Hepatocyte (in vitro differentiated cells): ENCODE measurements at regions not wholly inside any gene's neighbourhood (a gene's known extent, or its start where the extent isn't known, plus 50 kb on each side); places are given as distances from the start of the nearest gene placed in this dataset.

ENCODE experiments used
- DNase-seq: peaks from one replicate; pipeline ENCODE4 v3.0.0-alpha.2; 2016; ENCODE audit warnings: low spot score
- H2AFZ ChIP-seq: fragments of 200-600 bp; sonication (generic); 2 replicates; pipeline ENCODE4 v1.6.0; 2016; ENCODE audit warnings: antibody characterized with exemption, mild to moderate bottlenecking
- H3K27ac ChIP-seq: fragments of 200-600 bp; sonication (generic); 2 replicates; pipeline ENCODE4 v1.5.1; 2016; ENCODE audit warnings: mild to moderate bottlenecking
- H3K27me3 ChIP-seq: fragments of 200-600 bp; sonication (generic); 2 replicates; pipeline ENCODE4 v1.6.1; 2016
- H3K36me3 ChIP-seq: fragments of 200-600 bp; sonication (generic); replicated peaks from 2 replicates; pipeline ENCODE4 v1.5.1; 2016; ENCODE audit warnings: low read depth; ENCODE audit not compliant: insufficient read depth
- H3K4me1 ChIP-seq: fragments of 200-600 bp; sonication (generic); 2 replicates; pipeline ENCODE4 v1.5.1; 2016; ENCODE audit warnings: mild to moderate bottlenecking, moderate library complexity; ENCODE audit not compliant: insufficient read depth
- H3K4me2 ChIP-seq: fragments of 200-600 bp; sonication (generic); 2 replicates; pipeline ENCODE4 v1.6.0; 2016
- H3K4me3 ChIP-seq: fragments of 200-600 bp; sonication (generic); 2 replicates; pipeline ENCODE4 v1.5.1; 2016; ENCODE audit warnings: mild to moderate bottlenecking
- H3K79me2 ChIP-seq: fragments of 200-600 bp; sonication (generic); 2 replicates; pipeline ENCODE4 v1.6.0; 2017; ENCODE audit warnings: mild to moderate bottlenecking
- H3K9me2 ChIP-seq: fragments of 200-600 bp; sonication (generic); replicated peaks from 2 replicates; pipeline ENCODE4 v1.6.0; 2017; ENCODE audit warnings: mild to moderate bottlenecking; ENCODE audit not compliant: insufficient read depth
- H3K9me3 ChIP-seq: fragments of 200-600 bp; sonication (generic); 2 replicates; pipeline ENCODE4 v1.5.1; 2016; ENCODE audit warnings: low read depth, mild to moderate bottlenecking
- H4K20me1 ChIP-seq: fragments of 200-600 bp; sonication (generic); 2 replicates; pipeline ENCODE4 v1.6.0; 2016; ENCODE audit warnings: mild to moderate bottlenecking; ENCODE audit not compliant: insufficient read depth, poor library complexity, severe bottlenecking
- CTCF ChIP-seq: fragments of 200-600 bp; sonication (generic); IDR thresholded peaks from 2 replicates; pipeline ENCODE4 v1.5.1; 2016; ENCODE audit warnings: antibody characterized with exemption, mild to moderate bottlenecking; ENCODE audit not compliant: poor library complexity
- EZH2 ChIP-seq: fragments of 200-600 bp; sonication (generic); IDR thresholded peaks from 2 replicates; pipeline ENCODE4 v1.6.1; 2016; ENCODE audit warnings: antibody characterized with exemption, mild to moderate bottlenecking, borderline replicate concordance
- EZH2phosphoT487 ChIP-seq: fragments of 200-600 bp; sonication (generic); IDR thresholded peaks from one replicate; pipeline ENCODE4 v1.6.1; 2018; ENCODE audit warnings: antibody characterized with exemption, mild to moderate bottlenecking, low read depth, moderate library complexity; ENCODE audit not compliant: unreplicated experiment, severe bottlenecking
- WGBS: methylation state at CpG from one replicate; pipeline ENCODE4 v1.1.6; 2016; ENCODE audit warnings: low lambda C conversion rate; ENCODE audit errors: missing lambda C conversion rate; 5-methylcytosine and 5-hydroxymethylcytosine counted together

DNA sequence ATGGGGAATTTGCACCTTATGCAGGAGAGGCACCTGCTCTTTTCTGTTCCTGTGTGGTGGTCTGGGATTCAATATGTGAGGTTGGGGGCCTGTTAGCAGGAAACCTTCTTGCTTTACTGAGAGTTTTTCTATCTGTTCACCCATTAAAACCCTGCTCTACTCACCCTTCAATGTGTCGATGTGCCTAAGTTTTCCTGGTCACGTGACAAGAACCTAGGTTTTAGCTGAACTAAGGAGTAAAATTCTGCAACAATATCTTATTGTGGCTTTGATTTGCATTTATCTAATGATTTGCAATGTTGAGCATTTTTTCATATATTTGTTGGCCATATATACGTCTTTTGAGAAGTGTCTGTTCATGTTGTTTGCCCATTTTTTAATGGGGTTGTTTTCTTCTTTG lies 979.9 kb downstream of the HACE1 start:
- Histone ChIP-seq H4K20me1 (no peaks in the 10 kb centered on the region), H3K4me1 (no peaks in the 10 kb centered on the region), H3K4me2 (no peak overlapping the region), H3K27me3 (no peaks in the 10 kb centered on the region), H3K9me2 (no peaks in the 10 kb centered on the region), H3K9me3 (peaks cover 5% of the 10 kb centered on the region), H3K4me3 (no peak overlapping the region), H3K36me3 (no peaks in the 10 kb centered on the region), H3K27ac (no peak overlapping the region), H3K79me2 (no peaks in the 10 kb centered on the region), H2AFZ (no peak overlapping the region)
- WGBS, result 93% methylated on average over 3 of the region's 3 CpGs
- TF ChIP-seq EZH2phosphoT487, result no peak
- no peak for TF ChIP-seq CTCF
- no peak for TF ChIP-seq EZH2
- DNase-seq, result no peak

GRCh38 chr6:103875221-103875620 lies 984.5 kb downstream of the HACE1 start:
- no peaks in the 10 kb centered on the region for H4K20me1 ChIP-seq
- H3K4me1 ChIP-seq, result no peaks in the 10 kb centered on the region
- no peaks in the 10 kb centered on the region for H3K79me2 ChIP-seq
- no peaks in the 10 kb centered on the region for H3K9me2 ChIP-seq
- no peaks in the 10 kb centered on the region for H3K27me3 ChIP-seq
- TF ChIP-seq CTCF (no peak), EZH2 (no peak), EZH2phosphoT487 (no peak)
- H3K36me3 ChIP-seq, result no peaks in the 10 kb centered on the region
- H2AFZ ChIP-seq, result no peak overlapping the region
- H3K4me3 ChIP-seq, result no peak overlapping the region
- 74% methylated on average over 3 of the region's 3 CpGs for WGBS
- H3K27ac ChIP-seq, result no peak overlapping the region
- no peak overlapping the region for H3K4me2 ChIP-seq
- peaks cover 3% of the 10 kb centered on the region for H3K9me3 ChIP-seq
- no peak for DNase-seq

DNA sequence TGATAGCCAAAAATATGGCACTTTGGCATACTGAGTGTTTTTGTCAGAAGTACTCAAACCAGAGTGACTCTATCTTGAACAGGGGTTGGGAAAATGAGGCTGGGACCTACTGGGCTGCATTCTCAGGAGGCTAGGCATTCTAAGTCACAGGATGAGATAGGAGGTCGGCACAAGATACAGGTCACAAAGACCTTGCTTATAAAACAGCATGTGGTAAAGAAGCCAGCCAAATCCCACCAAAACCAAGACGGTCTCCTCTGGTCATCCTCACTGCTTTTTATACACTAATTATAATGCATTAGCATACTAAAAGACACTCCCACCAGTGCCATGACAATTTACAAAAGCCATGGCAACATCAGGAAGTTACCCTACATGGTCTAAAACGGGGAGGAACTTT lies 985.1 kb downstream of the HACE1 start:
- DNase-seq, result no peak
- Histone ChIP-seq H3K9me3 (no peaks in the 10 kb centered on the region), H3K79me2 (no peaks in the 10 kb centered on the region), H2AFZ (no peak overlapping the region), H3K36me3 (no peaks in the 10 kb centered on the region), H3K27ac (no peak overlapping the region), H3K27me3 (no peaks in the 10 kb centered on the region), H3K9me2 (no peaks in the 10 kb centered on the region), H4K20me1 (no peaks in the 10 kb centered on the region), H3K4me1 (no peaks in the 10 kb centered on the region), H3K4me2 (no peak overlapping the region), H3K4me3 (no peak overlapping the region)
- TF ChIP-seq EZH2phosphoT487 (no peak), EZH2 (no peak), CTCF (no peak)
- 73% methylated on average over 3 of the region's 3 CpGs for WGBS

DNA sequence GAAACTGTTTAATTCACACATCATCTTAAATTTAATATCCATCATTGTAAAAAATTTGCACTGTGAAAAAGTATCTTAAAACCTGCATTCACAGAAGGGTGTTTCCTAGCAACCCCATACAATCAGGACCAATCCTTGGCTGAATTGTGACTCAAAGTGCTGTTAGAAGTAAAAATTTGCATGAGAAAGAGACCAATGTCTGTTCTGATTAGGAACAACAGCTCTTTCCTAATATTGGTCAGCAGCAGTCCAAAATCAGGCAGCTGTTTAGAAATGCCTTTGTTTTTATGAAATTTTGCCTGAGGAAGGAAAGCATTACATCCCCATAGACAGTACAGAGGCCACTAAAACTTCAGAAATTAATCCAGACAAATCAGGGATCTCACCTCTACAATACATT lies 987.0 kb downstream of the HACE1 start:
- Histone ChIP-seq H3K4me3 (no peak overlapping the region), H3K79me2 (no peaks in the 10 kb centered on the region), H3K4me2 (no peak overlapping the region), H3K36me3 (no peaks in the 10 kb centered on the region), H3K9me3 (no peaks in the 10 kb centered on the region), H3K27me3 (no peaks in the 10 kb centered on the region), H2AFZ (no peak overlapping the region), H3K4me1 (no peaks in the 10 kb centered on the region), H3K27ac (no peak overlapping the region), H4K20me1 (no peaks in the 10 kb centered on the region), H3K9me2 (no peaks in the 10 kb centered on the region)
- DNase-seq, result no peak
- TF ChIP-seq EZH2 (no peak), EZH2phosphoT487 (no peak), CTCF (no peak)
